ENCODE measurements at regions not wholly inside any gene's neighbourhood (a gene's known extent, or its start where the extent isn't known, plus 50 kb on each side); places are given as distances from the start of the nearest gene placed in this dataset.

GRCh38 chr2:216947055-216947454 is 87.2 kb upstream of the TNP1 start:
- no peak for TF ChIP-seq CTCF (conservative IDR thresholded peaks at IDR 0.05; ENCODE audit: low read depth, low read length)
- TF ChIP-seq EZH2 (IDR thresholded peaks at IDR 0.05; ENCODE audit: borderline replicate concordance, low read depth, low read length, poor library complexity, severe bottlenecking): no peak
